ENCODE measurements at regions not wholly inside any gene's neighbourhood (a gene's known extent, or its start where the extent isn't known, plus 50 kb on each side); places are given as distances from the start of the nearest gene placed in this dataset.
"Not testable (repeated sequence)": the region's sequence is repeated elsewhere in the genome, so short reads cannot be mapped to it uniquely, and the experiment has no call there.

- Histone ChIP-seq H3K4me3 (ENCODE audit: insufficient read depth, low read length, poor library complexity, severe bottlenecking) (no peak overlapping the region), H3K27me3 (ENCODE audit: low read length) (no peaks in the 10 kb centered on the region), H3K9ac (ENCODE audit: low read length) (no peak overlapping the region), H3K9me3 (ENCODE audit: insufficient read depth, low read length) (no peaks in the 10 kb centered on the region), H3K4me2 (ENCODE audit: low read depth, low read length, poor library complexity, severe bottlenecking) (no peak overlapping the region), H2AFZ (ENCODE audit: low read depth, low read length, severe bottlenecking) (no peak overlapping the region), H3K36me3 (ENCODE audit: low read length) (no peaks in the 10 kb centered on the region), H3F3A (ENCODE audit: insufficient read depth) (no peaks in the 10 kb centered on the region), H4K20me1 (ENCODE audit: low read depth, low read length) (no peaks in the 10 kb centered on the region), H3K27ac (ENCODE audit: low read depth, low read length) (no peak overlapping the region), H3K79me2 (ENCODE audit: insufficient read depth, low read length) (no peaks in the 10 kb centered on the region), H3K9me2 (replicated peaks; ENCODE audit: insufficient read depth, low read length) (no peaks in the 10 kb centered on the region)
- TF ChIP-seq EZH2phosphoT487 (conservative IDR thresholded peaks at IDR 0.05; ENCODE audit: low read length): no peak
- no peak for TF ChIP-seq CTCF (IDR thresholded peaks at IDR 0.05; ENCODE audit: insufficient read depth, low read length, poor library complexity, severe bottlenecking)
These were observed 113.4 kb downstream of the ANXA5 start for GRCh38 chr4:121583396-121583795.

GRCh38 chr4:121582296-121582695 is 114.5 kb downstream of the ANXA5 start:
- Histone ChIP-seq H3K36me3 (ENCODE audit: low read length) (no peaks in the 10 kb centered on the region), H3K9ac (ENCODE audit: low read length) (no peak overlapping the region), H3K27ac (ENCODE audit: low read depth, low read length) (no peak overlapping the region), H3K4me3 (ENCODE audit: insufficient read depth, low read length, poor library complexity, severe bottlenecking) (no peak overlapping the region), H3F3A (ENCODE audit: insufficient read depth) (no peaks in the 10 kb centered on the region), H3K9me2 (replicated peaks; ENCODE audit: insufficient read depth, low read length) (no peaks in the 10 kb centered on the region), H3K27me3 (ENCODE audit: low read length) (no peaks in the 10 kb centered on the region), H3K9me3 (ENCODE audit: insufficient read depth, low read length) (no peaks in the 10 kb centered on the region), H4K20me1 (ENCODE audit: low read depth, low read length) (no peaks in the 10 kb centered on the region), H2AFZ (ENCODE audit: low read depth, low read length, severe bottlenecking) (no peak overlapping the region), H3K4me2 (ENCODE audit: low read depth, low read length, poor library complexity, severe bottlenecking) (no peak overlapping the region), H3K79me2 (ENCODE audit: insufficient read depth, low read length) (no peaks in the 10 kb centered on the region)
- TF ChIP-seq EZH2phosphoT487 (conservative IDR thresholded peaks at IDR 0.05; ENCODE audit: low read length) (no peak), CTCF (IDR thresholded peaks at IDR 0.05; ENCODE audit: insufficient read depth, low read length, poor library complexity, severe bottlenecking) (no peak)

GRCh38 chr4:121575392-121575791 is 121.4 kb downstream of the ANXA5 start:
- not testable (repeated sequence) for H3K27ac ChIP-seq (ENCODE audit: low read depth, low read length); H3K9me2 ChIP-seq (replicated peaks; ENCODE audit: insufficient read depth, low read length)

GRCh38 chr4:121574618-121575017 is 122.2 kb downstream of the ANXA5 start:
- no peaks in the 10 kb centered on the region for H3K9me3 ChIP-seq (ENCODE audit: insufficient read depth, low read length)
- no peaks in the 10 kb centered on the region for H3F3A ChIP-seq (ENCODE audit: insufficient read depth)
- no peak overlapping the region for H3K4me3 ChIP-seq (ENCODE audit: insufficient read depth, low read length, poor library complexity, severe bottlenecking)
- TF ChIP-seq EZH2phosphoT487 (conservative IDR thresholded peaks at IDR 0.05; ENCODE audit: low read length) (no peak), CTCF (IDR thresholded peaks at IDR 0.05; ENCODE audit: insufficient read depth, low read length, poor library complexity, severe bottlenecking) (no peak)
- H3K9ac ChIP-seq (ENCODE audit: low read length): no peak overlapping the region
- no peaks in the 10 kb centered on the region for H3K36me3 ChIP-seq (ENCODE audit: low read length)
- H2AFZ ChIP-seq (ENCODE audit: low read depth, low read length, severe bottlenecking): no peak overlapping the region
- H3K27me3 ChIP-seq (ENCODE audit: low read length): no peaks in the 10 kb centered on the region
- H3K9me2 ChIP-seq (replicated peaks; ENCODE audit: insufficient read depth, low read length): no peaks in the 10 kb centered on the region
- H3K27ac ChIP-seq (ENCODE audit: low read depth, low read length): no peak overlapping the region
- H3K4me2 ChIP-seq (ENCODE audit: low read depth, low read length, poor library complexity, severe bottlenecking): no peak overlapping the region
- no peaks in the 10 kb centered on the region for H4K20me1 ChIP-seq (ENCODE audit: low read depth, low read length)
- no peaks in the 10 kb centered on the region for H3K79me2 ChIP-seq (ENCODE audit: insufficient read depth, low read length)

More at GRCh38 chr4:121575392-121575791, 121.4 kb downstream of the ANXA5 start:
- H3K27me3 ChIP-seq (ENCODE audit: low read length); H4K20me1 ChIP-seq (ENCODE audit: low read depth, low read length); H2AFZ ChIP-seq (ENCODE audit: low read depth, low read length, severe bottlenecking); H3K4me2 ChIP-seq (ENCODE audit: low read depth, low read length, poor library complexity, severe bottlenecking); H3K4me3 ChIP-seq (ENCODE audit: insufficient read depth, low read length, poor library complexity, severe bottlenecking); H3K79me2 ChIP-seq (ENCODE audit: insufficient read depth, low read length); H3F3A ChIP-seq (ENCODE audit: insufficient read depth); H3K9ac ChIP-seq (ENCODE audit: low read length); H3K9me3 ChIP-seq (ENCODE audit: insufficient read depth, low read length); H3K36me3 ChIP-seq (ENCODE audit: low read length): not testable (repeated sequence)

Data from SU-DHL-6 (cell line).